ENCODE measurements at regions not wholly inside any gene's neighbourhood (a gene's known extent, or its start where the extent isn't known, plus 50 kb on each side); places are given as distances from the start of the nearest gene placed in this dataset.

DNA sequence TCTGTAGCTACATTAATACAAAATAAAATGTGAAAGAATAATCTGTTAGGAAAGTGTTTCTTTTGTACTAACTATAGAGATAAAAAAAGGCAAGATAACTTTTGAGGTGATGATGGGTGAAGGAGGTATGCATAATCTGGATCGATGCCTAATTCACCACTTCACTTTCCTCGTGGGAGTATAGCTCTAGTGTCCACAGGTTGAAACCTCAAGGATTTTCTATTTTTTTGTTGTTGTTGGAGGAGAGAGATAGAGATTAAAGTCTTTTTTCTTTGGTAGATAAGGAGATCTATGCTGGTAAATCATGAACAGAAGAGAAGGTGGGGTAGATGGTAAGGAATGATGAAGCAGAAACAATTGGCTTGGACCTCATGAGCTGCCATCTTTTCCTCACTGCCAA, 635.3 kb upstream of the ZEB2 start:
- no peaks in the 10 kb centered on the region for H3K27me3 ChIP-seq (ENCODE audit: insufficient read depth, low read length)
- H3K79me2 ChIP-seq (ENCODE audit: insufficient read depth, low read length): no peaks in the 10 kb centered on the region
- no peak overlapping the region for H2BK15ac ChIP-seq (ENCODE audit: low read depth, low read length)
- no peak overlapping the region for H3T11ph ChIP-seq (ENCODE audit: low read length)
- no peaks in the 10 kb centered on the region for H3K79me1 ChIP-seq (ENCODE audit: insufficient read depth, low read depth, low read length, poor library complexity, severe bottlenecking)
- no peaks in the 10 kb centered on the region for H4K20me1 ChIP-seq (ENCODE audit: control insufficient read depth, insufficient read depth, insufficient read length)
- no peak overlapping the region for H2BK5ac ChIP-seq (ENCODE audit: insufficient read length, low read length)
- H4K8ac ChIP-seq (replicated peaks; ENCODE audit: insufficient read length, low read depth, low read length): no peak overlapping the region
- H3K23me2 ChIP-seq (ENCODE audit: insufficient read length, low read depth, low read length, poor library complexity, severe bottlenecking): no peaks in the 10 kb centered on the region
- no peak overlapping the region for H3K9ac ChIP-seq (ENCODE audit: extremely low read depth, insufficient read length, low read length)
- no peak overlapping the region for H3K27ac ChIP-seq (ENCODE audit: insufficient read length, low read depth, low read length)
- no peaks in the 10 kb centered on the region for H3K9me3 ChIP-seq (ENCODE audit: control insufficient read depth, low read depth, low read length)
- WGBS (ENCODE audit: extremely low coverage, insufficient read length, low lambda C conversion rate): no CpG with 5 or more reads among the region's 2 CpGs
- Mint-ChIP-seq H3K4me1 (no peaks in the 10 kb centered on the region), H3K27ac (no peak overlapping the region), H3K4me3 (no peak overlapping the region), H3K27me3 (ENCODE audit: low read depth) (no peaks in the 10 kb centered on the region), H3K36me3 (ENCODE audit: insufficient read depth in 1 of 3, low read depth in 3 of 3) (no peaks in the 10 kb centered on the region; a peak in 2 of 7 replicates), H3K9me3 (no peaks in the 10 kb centered on the region)
- H4K91ac ChIP-seq (ENCODE audit: insufficient read length, low read depth, low read length): no peak overlapping the region
- H3K4me1 ChIP-seq (ENCODE audit: insufficient read depth, low read length): no peaks in the 10 kb centered on the region
- H3K18ac ChIP-seq (ENCODE audit: insufficient read length, low read depth, low read length): no peak overlapping the region
- H2AK5ac ChIP-seq (ENCODE audit: insufficient read length, low read length): no peak overlapping the region
- no peak overlapping the region for H4K5ac ChIP-seq (ENCODE audit: insufficient read length, low read depth, low read length)
- H2BK20ac ChIP-seq (ENCODE audit: low read depth, low read length, poor library complexity, severe bottlenecking): no peak overlapping the region
- H2AFZ ChIP-seq (ENCODE audit: low read length): no peak overlapping the region
- TF ChIP-seq, protein P1, sequence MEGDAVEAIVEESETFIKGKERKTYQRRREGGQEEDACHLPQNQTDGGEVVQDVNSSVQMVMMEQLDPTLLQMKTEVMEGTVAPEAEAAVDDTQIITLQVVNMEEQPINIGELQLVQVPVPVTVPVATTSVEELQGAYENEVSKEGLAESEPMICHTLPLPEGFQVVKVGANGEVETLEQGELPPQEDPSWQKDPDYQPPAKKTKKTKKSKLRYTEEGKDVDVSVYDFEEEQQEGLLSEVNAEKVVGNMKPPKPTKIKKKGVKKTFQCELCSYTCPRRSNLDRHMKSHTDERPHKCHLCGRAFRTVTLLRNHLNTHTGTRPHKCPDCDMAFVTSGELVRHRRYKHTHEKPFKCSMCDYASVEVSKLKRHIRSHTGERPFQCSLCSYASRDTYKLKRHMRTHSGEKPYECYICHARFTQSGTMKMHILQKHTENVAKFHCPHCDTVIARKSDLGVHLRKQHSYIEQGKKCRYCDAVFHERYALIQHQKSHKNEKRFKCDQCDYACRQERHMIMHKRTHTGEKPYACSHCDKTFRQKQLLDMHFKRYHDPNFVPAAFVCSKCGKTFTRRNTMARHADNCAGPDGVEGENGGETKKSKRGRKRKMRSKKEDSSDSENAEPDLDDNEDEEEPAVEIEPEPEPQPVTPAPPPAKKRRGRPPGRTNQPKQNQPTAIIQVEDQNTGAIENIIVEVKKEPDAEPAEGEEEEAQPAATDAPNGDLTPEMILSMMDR (conservative IDR thresholded peaks at IDR 0.05): no peak
- H2BK120ac ChIP-seq (ENCODE audit: low read depth, low read length, poor library complexity, severe bottlenecking): no peak overlapping the region
- no peak overlapping the region for H3K4ac ChIP-seq (ENCODE audit: low read depth, low read length)
- no peak overlapping the region for H2BK12ac ChIP-seq (ENCODE audit: insufficient read length, low read depth, low read length)
- no peak overlapping the region for H3K56ac ChIP-seq (ENCODE audit: insufficient read length, low read depth, low read length)
- no peak overlapping the region for H3K4me2 ChIP-seq (ENCODE audit: insufficient read depth, insufficient read length, low read length)
- no peak overlapping the region for H3K23ac ChIP-seq (ENCODE audit: insufficient read length, low read depth, low read length)
- H3K14ac ChIP-seq (ENCODE audit: insufficient read depth, low read length): no peak overlapping the region
- no peak for DNase-seq
